ENCODE measurements at regions not wholly inside any gene's neighbourhood (a gene's known extent, or its start where the extent isn't known, plus 50 kb on each side); places are given as distances from the start of the nearest gene placed in this dataset.

GRCh38 chr6:26214803-26215584, 127.8 kb downstream of the HFE start:
- in situ Hi-C loops (cut with HindIII; ENCODE audit: low sequenced_read_pairs): no loop called here

GRCh38 chr6:26215585-26216358, 128.5 kb downstream of the HFE start:
- in situ Hi-C loops (cut with HindIII; ENCODE audit: low sequenced_read_pairs): no loop called here

- in situ Hi-C loops (cut with HindIII; ENCODE audit: low sequenced_read_pairs): no loop called here
These were observed 129.2 kb downstream of the HFE start for GRCh38 chr6:26216359-26216885.

GRCh38 chr6:26216886-26217713, 129.9 kb downstream of the HFE start:
- in situ Hi-C loops (cut with HindIII; ENCODE audit: low sequenced_read_pairs): no loop called here

- in situ Hi-C loops (cut with HindIII; ENCODE audit: low sequenced_read_pairs): no loop called here
These were observed 130.5 kb downstream of the HFE start for GRCh38 chr6:26217714-26218075.

GRCh38 chr6:26218824-26219223, 131.6 kb downstream of the HFE start:
- in situ Hi-C loops (cut with HindIII; ENCODE audit: low sequenced_read_pairs): no loop called here

- in situ Hi-C loops (cut with HindIII; ENCODE audit: low sequenced_read_pairs): no loop called here
These were observed 133.1 kb downstream of the HFE start for GRCh38 chr6:26220145-26220970.

GRCh38 chr6:26221186-26221585, 134.0 kb downstream of the HFE start:
- in situ Hi-C loops (cut with HindIII; ENCODE audit: low sequenced_read_pairs): no loop called here

- in situ Hi-C loops (cut with HindIII; ENCODE audit: low sequenced_read_pairs): no loop called here
These were observed 135.3 kb downstream of the HFE start for GRCh38 chr6:26222571-26222970.

GRCh38 chr6:26223228-26223627, 136.0 kb downstream of the HFE start:
- in situ Hi-C loops (cut with HindIII; ENCODE audit: low sequenced_read_pairs): no loop called here

GRCh38 chr6:26223650-26224546, 136.7 kb downstream of the HFE start:
- in situ Hi-C loops (cut with HindIII; ENCODE audit: low sequenced_read_pairs): no loop called here

GRCh38 chr6:26224547-26224912, 137.3 kb downstream of the HFE start:
- in situ Hi-C loops (cut with HindIII; ENCODE audit: low sequenced_read_pairs): no loop called here

GRCh38 chr6:26224940-26225847, 138.0 kb downstream of the HFE start:
- in situ Hi-C loops (cut with HindIII; ENCODE audit: low sequenced_read_pairs): no loop called here

GRCh38 chr6:26225848-26226578, 138.8 kb downstream of the HFE start:
- in situ Hi-C loops (cut with HindIII; ENCODE audit: low sequenced_read_pairs): no loop called here

- in situ Hi-C loops (cut with HindIII; ENCODE audit: low sequenced_read_pairs): no loop called here
These were observed 138.4 kb upstream of the BTN3A2 start for GRCh38 chr6:26226579-26226967.

- in situ Hi-C loops (cut with HindIII; ENCODE audit: low sequenced_read_pairs): no loop called here
These were observed 134.6 kb upstream of the BTN3A2 start for GRCh38 chr6:26230351-26230750.

GRCh38 chr6:26231006-26231587, 133.9 kb upstream of the BTN3A2 start:
- in situ Hi-C loops (cut with HindIII; ENCODE audit: low sequenced_read_pairs): no loop called here

All from DLD1 (cell line).